Cardiac muscle cell (in vitro differentiated cells and primary cell): ENCODE measurements at regions not wholly inside any gene's neighbourhood (a gene's known extent, or its start where the extent isn't known, plus 50 kb on each side); places are given as distances from the start of the nearest gene placed in this dataset.

Source experiments
- DNase-seq, 2 donors: peaks; one replicate each; pipeline versions ENCODE4 v3.0.0 to v3.0.0-alpha.2; 2010 to 2017; ENCODE audit warnings: low read depth in 1 of 2, low spot score in 1 of 2
- H3K27ac ChIP-seq: fragments of 200-600 bp; sonication (generic); 2 replicates; pipeline ENCODE4 v1.5.1; 2016
- H3K27me3 ChIP-seq: fragments of 200-600 bp; sonication (generic); 2 replicates; pipeline ENCODE4 v1.6.0; 2016; ENCODE audit warnings: control low read depth
- H3K36me3 ChIP-seq: fragments of 200-600 bp; sonication (generic); 2 replicates; pipeline ENCODE4 v1.5.1; 2016; ENCODE audit warnings: control low read depth
- H3K4me1 ChIP-seq: fragments of 200-600 bp; sonication (generic); 2 replicates; pipeline ENCODE4 v1.8.1; 2017; ENCODE audit warnings: low read depth, mild to moderate bottlenecking, mixed run types
- H3K4me3 ChIP-seq: fragments of 200-600 bp; sonication (generic); 2 replicates; pipeline ENCODE4 v1.5.1; 2016; ENCODE audit warnings: mild to moderate bottlenecking
- H3K9me3 ChIP-seq: fragments of 200-600 bp; sonication (generic); 2 replicates; pipeline ENCODE4 v1.5.1; 2017; ENCODE audit warnings: low read depth, mild to moderate bottlenecking, control low read depth
- CTCF ChIP-seq: IDR thresholded peaks from 2 replicates; pipeline ENCODE4 v1.5.1; 2012; ENCODE audit warnings: low read depth, mild to moderate bottlenecking, low read length

GRCh38 chr6:140388815-140389214, 1014.4 kb upstream of the CITED2 start:
- no peak for TF ChIP-seq CTCF
- Histone ChIP-seq H3K27ac (no peak overlapping the region), H3K36me3 (no peaks in the 10 kb centered on the region), H3K4me1 (no peaks in the 10 kb centered on the region), H3K9me3 (no peaks in the 10 kb centered on the region), H3K27me3 (no peaks in the 10 kb centered on the region), H3K4me3 (no peak overlapping the region)
- DNase-seq = no peak

GRCh38 chr6:140388192-140388802, 1013.8 kb upstream of the CITED2 start:
- H3K9me3 ChIP-seq = no peaks in the 10 kb centered on the region
- H3K27me3 ChIP-seq = no peaks in the 10 kb centered on the region
- no peak for DNase-seq
- H3K4me3 ChIP-seq = no peak overlapping the region
- no peaks in the 10 kb centered on the region for H3K36me3 ChIP-seq
- H3K27ac ChIP-seq = no peak overlapping the region
- no peaks in the 10 kb centered on the region for H3K4me1 ChIP-seq
- TF ChIP-seq CTCF = no peak

GRCh38 chr6:140385679-140386078, 1011.2 kb upstream of the CITED2 start:
- Histone ChIP-seq H3K4me1 (no peaks in the 10 kb centered on the region), H3K4me3 (no peak overlapping the region), H3K9me3 (no peaks in the 10 kb centered on the region), H3K27ac (no peak overlapping the region), H3K36me3 (no peaks in the 10 kb centered on the region), H3K27me3 (no peaks in the 10 kb centered on the region)
- TF ChIP-seq CTCF = no peak
- no peak for DNase-seq

GRCh38 chr6:140382355-140382754, 1007.9 kb upstream of the CITED2 start:
- no peak overlapping the region for H3K4me3 ChIP-seq
- no peaks in the 10 kb centered on the region for H3K4me1 ChIP-seq
- H3K9me3 ChIP-seq = no peaks in the 10 kb centered on the region
- H3K27ac ChIP-seq = no peak overlapping the region
- no peak for TF ChIP-seq CTCF
- H3K27me3 ChIP-seq = no peaks in the 10 kb centered on the region
- no peak for DNase-seq
- no peaks in the 10 kb centered on the region for H3K36me3 ChIP-seq

GRCh38 chr6:140380427-140381218, 1006.2 kb upstream of the CITED2 start:
- no peaks in the 10 kb centered on the region for H3K27me3 ChIP-seq
- no peak for TF ChIP-seq CTCF
- no peaks in the 10 kb centered on the region for H3K9me3 ChIP-seq
- no peak overlapping the region for H3K4me3 ChIP-seq
- no peaks in the 10 kb centered on the region for H3K4me1 ChIP-seq
- no peak overlapping the region for H3K27ac ChIP-seq
- no peaks in the 10 kb centered on the region for H3K36me3 ChIP-seq
- DNase-seq = no peak
